ENCODE measurements at regions not wholly inside any gene's neighbourhood (a gene's known extent, or its start where the extent isn't known, plus 50 kb on each side); places are given as distances from the start of the nearest gene placed in this dataset.
A peak's percentile ranks its signal among the peaks of the same experiment; 100 is the strongest.
"Not testable (repeated sequence)": the region's sequence is repeated elsewhere in the genome, so short reads cannot be mapped to it uniquely, and the experiment has no call there.

DNA sequence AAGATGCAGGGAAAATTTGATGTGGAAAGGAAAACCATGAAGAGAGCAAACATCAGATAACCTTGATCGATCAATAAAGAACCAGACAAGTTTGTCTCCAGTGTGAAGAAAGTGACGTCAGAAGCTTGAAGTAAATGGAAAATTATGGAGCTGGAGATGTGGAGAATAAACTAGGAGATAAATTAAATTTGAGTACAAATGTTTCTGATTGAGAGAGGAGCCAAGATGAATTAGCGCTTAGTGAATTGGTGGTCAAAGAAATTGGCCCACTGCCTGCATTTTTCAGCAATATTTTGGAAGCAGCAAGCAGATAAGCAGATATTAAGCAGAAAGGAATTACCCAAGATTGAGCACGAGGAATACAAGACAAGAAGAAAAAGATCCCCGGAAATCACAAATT lies 567.3 kb upstream of the ZNF385D start:
- no peak for DNase-seq (ENCODE audit: low read depth)

- no peak for DNase-seq (ENCODE audit: low read depth)
These were observed 568.4 kb upstream of the ZNF385D start for GRCh38 chr3:22319446-22319845.

DNA sequence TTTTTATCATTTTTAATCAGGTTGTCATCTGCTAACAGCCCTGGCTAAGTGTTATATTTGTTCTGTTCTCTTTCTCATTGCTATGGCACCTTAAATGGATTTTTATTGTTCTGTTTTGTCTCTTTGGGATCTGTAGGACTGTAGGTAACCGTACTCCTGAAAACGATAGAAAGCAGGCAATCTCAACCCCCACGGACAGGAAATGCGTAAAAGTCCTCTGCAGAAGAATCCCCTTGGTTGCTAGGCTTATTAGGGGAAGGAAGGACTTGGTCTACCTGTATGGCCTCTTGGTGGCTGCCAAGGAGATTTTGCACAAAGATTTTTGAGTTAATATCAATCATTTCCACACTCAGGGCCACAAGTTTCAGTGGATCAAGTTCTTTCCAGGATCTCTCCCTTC lies 571.9 kb upstream of the ZNF385D start:
- no peak for DNase-seq (ENCODE audit: low read depth)

DNA sequence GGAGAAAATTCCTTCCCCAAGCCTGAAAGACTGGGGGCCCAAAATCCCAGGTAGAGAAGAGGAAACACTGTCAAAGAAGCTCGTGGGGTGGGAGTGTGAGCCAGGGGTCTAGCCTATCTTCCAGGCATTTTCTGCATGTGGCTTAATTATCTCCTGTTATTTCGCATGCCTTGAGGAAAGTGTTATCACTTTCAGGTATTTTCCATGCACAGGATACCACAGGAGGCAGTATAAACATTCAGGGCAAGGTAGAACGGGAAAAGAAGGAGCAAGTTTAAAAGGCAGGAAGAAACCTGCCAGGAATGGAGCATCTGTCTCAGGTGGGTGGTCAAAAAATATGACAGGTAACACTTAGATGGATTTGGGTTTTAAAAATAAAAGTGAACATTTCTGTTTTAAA lies 575.3 kb upstream of the ZNF385D start:
- no peak for DNase-seq (ENCODE audit: low read depth)

- DNase-seq (ENCODE audit: low read depth) = no peak
These were observed 584.0 kb upstream of the ZNF385D start for GRCh38 chr3:22334996-22335395.

DNA sequence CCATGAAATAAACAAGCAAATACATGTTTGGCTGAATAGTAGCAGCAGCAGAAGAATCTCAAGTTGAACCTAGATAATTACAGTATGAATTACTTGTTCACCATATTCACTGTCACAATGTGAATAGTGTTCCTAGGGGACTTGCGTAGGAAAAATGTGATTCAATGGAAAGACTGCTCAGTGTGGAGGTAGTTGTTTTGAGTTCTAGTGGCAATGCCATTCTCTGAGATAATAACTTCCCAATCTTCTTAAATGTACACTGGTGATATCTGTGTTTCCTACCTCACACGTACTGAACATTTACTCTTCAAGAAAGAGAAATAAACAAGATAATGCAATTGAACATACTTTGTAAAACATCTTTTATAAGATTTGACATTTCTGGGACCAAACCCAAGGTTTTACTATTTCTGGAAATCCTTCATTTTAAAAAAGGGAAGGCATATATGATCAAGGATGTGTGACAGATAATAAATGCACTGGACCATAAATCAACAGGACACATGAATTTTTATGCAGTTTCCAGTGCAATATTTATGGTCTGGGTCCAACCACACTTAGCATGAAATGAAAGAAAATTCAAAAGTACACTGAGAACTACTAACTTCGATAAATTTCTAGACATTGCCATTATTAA lies 598.3 kb upstream of the ZNF385D start:
- no peak for DNase-seq (ENCODE audit: low read depth)

DNA sequence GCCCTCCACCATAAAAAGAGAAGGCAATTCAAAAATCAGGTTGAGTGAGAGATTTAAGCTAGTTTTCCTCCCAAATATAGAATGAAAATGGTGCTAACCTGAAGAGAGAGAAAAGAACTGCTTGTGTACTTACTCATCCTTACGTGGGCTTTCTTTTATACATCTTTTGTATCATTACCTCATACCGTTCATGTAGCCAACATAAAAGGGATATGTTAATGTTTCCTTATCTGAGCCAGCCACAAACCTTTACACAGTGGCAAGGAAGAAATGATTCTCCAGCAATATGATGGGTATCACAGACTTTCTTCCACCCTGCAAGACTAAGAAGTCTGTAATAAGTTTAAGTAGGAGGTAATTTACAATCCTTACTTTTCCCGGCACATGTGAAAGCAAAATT lies 600.8 kb upstream of the ZNF385D start:
- DNase-seq (ENCODE audit: low read depth) = no peak

DNA sequence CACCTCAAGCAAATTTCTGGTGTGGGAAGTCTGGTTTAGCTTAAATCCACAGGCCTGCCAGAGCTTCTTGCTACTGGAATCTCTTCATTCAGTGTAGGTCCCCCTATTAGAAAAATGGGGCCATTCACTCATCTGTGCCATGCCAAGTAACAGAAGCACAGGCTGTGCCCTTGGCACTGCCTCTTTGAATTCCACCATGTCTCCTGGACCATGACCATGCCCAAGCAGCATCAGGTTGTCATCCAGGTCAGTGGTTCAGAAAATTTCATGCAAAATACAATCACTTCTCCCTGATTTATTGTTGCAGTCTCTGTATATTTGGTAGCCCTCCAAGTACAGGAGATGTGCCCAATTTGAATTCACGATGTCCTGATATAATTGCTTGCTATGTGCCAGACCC lies 602.1 kb upstream of the ZNF385D start:
- no peak for DNase-seq (ENCODE audit: low read depth)

DNA sequence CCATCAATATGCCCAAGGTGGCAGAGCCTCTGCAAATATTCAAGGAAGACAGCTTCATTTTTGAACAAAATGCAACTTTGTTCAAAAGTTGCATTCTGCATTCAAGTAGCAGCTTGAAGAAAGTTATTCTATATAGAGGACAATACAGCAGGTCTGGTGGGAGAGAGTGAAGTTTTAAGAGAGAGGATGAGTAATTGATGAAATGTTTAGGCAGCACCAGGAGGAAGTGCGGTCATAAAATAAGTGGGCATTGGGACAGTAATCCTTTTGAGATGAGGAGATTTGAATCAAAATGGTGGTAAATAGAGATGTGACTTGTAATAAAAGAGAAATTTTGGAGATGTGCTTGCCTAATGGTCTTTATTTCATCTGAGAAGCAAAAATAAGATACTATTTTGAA lies 607.3 kb upstream of the ZNF385D start:
- no peak for DNase-seq (ENCODE audit: low read depth)

DNA sequence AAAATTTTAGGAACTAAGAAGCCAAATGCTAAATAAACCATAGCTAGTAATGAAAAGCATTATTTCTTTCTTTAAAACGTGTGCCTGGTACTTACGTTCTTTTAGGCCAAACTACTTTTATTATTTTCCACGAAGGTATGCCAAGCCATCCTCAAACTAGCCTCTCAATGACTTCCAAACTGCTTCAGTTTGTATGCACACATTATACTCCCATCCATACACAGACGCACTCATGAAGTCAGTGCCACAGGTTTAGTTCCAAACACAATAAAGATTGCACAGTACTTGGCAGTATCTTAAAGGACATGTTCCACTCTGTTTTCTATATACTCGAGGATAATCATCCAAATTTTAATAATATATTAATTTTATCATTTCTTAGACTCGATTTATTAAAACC lies 609.2 kb upstream of the ZNF385D start:
- DNase-seq (ENCODE audit: low read depth) = no peak

GRCh38 chr3:22360970-22361369 lies 610.0 kb upstream of the ZNF385D start:
- DNase-seq (ENCODE audit: low read depth) = peak; percentile 52

DNA sequence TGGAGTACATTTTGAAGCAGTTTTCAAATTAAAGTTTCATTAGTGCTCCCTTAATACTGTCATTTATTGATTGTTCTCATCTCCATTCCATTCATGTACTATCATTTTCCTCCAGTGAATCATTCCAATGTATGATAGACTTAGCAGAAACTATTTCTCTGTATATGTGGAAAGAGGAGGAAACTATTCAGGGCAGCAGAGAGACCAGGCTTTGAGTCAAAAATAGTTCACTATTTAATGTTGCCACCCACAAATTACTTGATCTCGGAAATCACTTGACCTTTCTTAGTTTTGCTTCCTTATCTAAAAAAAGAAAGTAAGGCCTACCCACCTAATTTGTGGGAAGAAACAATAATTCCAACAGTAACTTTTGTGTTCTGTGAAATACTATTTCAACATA lies 610.5 kb upstream of the ZNF385D start:
- no peak for DNase-seq (ENCODE audit: low read depth)

DNA sequence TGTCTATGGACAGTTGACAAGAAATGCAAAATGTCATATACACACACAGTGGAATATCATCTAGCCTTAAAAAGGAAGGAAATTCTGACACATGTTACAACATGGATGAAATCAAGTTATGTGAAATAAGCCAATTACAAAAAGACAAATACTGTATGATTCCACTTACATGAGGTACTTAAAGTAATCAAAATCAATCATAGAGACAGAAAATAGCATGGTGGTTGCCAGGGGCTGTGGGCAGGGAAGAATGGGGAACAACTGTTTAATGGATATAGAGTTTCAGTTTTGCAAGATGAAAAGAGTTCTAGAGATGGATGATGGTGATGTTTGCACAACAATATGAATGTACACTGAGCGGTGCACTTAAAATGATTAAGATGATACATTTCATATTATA lies 613.8 kb upstream of the ZNF385D start:
- no peak for DNase-seq (ENCODE audit: low read depth)

GRCh38 chr3:22366781-22367180 lies 615.8 kb upstream of the ZNF385D start:
- DNase-seq (ENCODE audit: low read depth) = no peak

DNA sequence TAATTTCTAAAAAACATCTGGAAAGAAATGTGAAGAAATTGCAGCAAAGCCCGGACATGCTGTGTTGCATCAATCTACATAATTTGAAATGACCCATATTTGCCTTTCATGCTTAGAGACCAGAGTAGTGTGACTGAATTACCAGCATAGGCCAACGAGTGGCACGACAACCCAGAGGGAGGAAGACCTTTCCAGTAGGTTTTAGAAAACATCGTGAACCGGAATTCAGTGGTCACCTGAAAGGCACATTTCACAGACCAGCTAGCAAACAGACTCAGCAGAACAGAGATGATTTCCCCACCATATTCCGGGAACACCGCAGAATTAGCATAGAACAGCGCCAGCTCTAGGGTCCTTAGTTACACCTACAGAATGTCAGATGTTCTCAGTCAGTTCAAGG lies 620.0 kb upstream of the ZNF385D start:
- DNase-seq (ENCODE audit: low read depth) = no peak

GRCh38 chr3:22371607-22372291 lies 620.7 kb upstream of the ZNF385D start:
- DNase-seq (ENCODE audit: low read depth) = no peak

GRCh38 chr3:22372292-22373062 lies 621.5 kb upstream of the ZNF385D start:
- DNase-seq (ENCODE audit: low read depth) = no peak

- DNase-seq (ENCODE audit: low read depth) = no peak
These were observed 622.2 kb upstream of the ZNF385D start for GRCh38 chr3:22373182-22373581.

GRCh38 chr3:22373827-22374226 lies 622.8 kb upstream of the ZNF385D start:
- no peak for DNase-seq (ENCODE audit: low read depth)

DNA sequence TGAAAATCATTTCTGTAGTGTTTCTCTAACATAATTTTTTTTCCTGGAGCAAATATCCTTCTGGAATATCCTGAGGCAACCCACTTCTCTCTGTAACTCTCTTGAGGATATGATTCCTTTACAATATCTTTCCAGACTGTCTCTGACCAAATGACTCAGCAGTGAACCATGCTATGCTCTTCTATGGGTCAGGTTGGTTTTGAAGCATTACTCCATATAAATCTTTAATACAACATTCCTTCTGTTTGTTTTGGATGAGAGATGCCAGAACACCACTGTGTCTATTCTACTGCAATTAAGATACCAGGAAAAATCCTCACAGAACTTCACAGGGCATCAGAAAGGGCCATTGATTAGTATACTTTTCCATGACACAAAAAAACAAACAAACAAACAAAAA lies 626.4 kb upstream of the ZNF385D start:
- no peak for DNase-seq (ENCODE audit: low read depth)

GRCh38 chr3:22378869-22379268 lies 627.9 kb upstream of the ZNF385D start:
- DNase-seq (ENCODE audit: low read depth) = no peak

GRCh38 chr3:22380253-22380652 lies 629.2 kb upstream of the ZNF385D start:
- DNase-seq (ENCODE audit: low read depth) = no peak

GRCh38 chr3:22381564-22381963 lies 630.6 kb upstream of the ZNF385D start:
- DNase-seq (ENCODE audit: low read depth) = not testable (repeated sequence)
